Gastroesophageal sphincter (tissue), 4 donors: ENCODE measurements at regions not wholly inside any gene's neighbourhood (a gene's known extent, or its start where the extent isn't known, plus 50 kb on each side); places are given as distances from the start of the nearest gene placed in this dataset.

Source experiments
- ATAC-seq: fragments of 150-250 bp; one replicate; pipeline ENCODE4 v1.9.1; 2016; ENCODE audit warnings: mild to moderate bottlenecking, moderate library complexity
- H3K27ac ChIP-seq, 4 donors: fragments of 200-600 bp; sonication (generic) in 3 of 4; 1 replicate in 3 of 4; 2 replicates in 1 of 4; pipeline ENCODE4 v1.5.1; 2016 to 2019
- H3K27me3 ChIP-seq: fragments of 200-600 bp; sonication (generic); one replicate; pipeline ENCODE4 v1.5.1; 2019
- H3K36me3 ChIP-seq, 2 donors: fragments of 200-600 bp; sonication (generic); one replicate each; pipeline ENCODE4 v1.5.1; 2019; ENCODE audit warnings: control low read depth in 1 of 2
- H3K4me1 ChIP-seq, 3 donors: fragments of 200-600 bp; sonication (generic); 1 replicate in 2 of 3; 2 replicates in 1 of 3; pipeline ENCODE4 v1.5.1; 2016 to 2019; ENCODE audit warnings: control low read depth in 2 of 3
- H3K4me3 ChIP-seq, 2 donors: fragments of 200-600 bp; sonication (generic); one replicate each; pipeline ENCODE4 v1.5.1; 2019; ENCODE audit warnings: mild to moderate bottlenecking in 1 of 2, moderate library complexity in 1 of 2
- H3K9me3 ChIP-seq, 3 donors: fragments of 200-600 bp; sonication (generic); one replicate each; pipeline ENCODE4 v1.5.1; 2017 to 2019; ENCODE audit warnings: control low read depth in 2 of 3
- EP300 ChIP-seq: sonication (generic); formaldehyde crosslinking; IDR thresholded peaks from one replicate; pipeline ENCODE4 v1.6.1; 2017; ENCODE audit warnings: antibody characterized with exemption, mild to moderate bottlenecking
- POLR2A ChIP-seq, 2 donors: fragments of 450-650 bp; IDR thresholded peaks; one replicate each; pipeline ENCODE4 v1.6.1; 2017; ENCODE audit warnings: antibody characterized with exemption in 2 of 2, mild to moderate bottlenecking in 2 of 2, moderate library complexity in 1 of 2
- POLR2AphosphoS5 ChIP-seq: sonication (generic); formaldehyde crosslinking; IDR thresholded peaks from one replicate; pipeline ENCODE4 v1.6.1; 2017; ENCODE audit warnings: antibody characterized with exemption
- WGBS, 2 donors: methylation state at CpG; one replicate each; pipeline ENCODE4 v1.1.5; 2018; ENCODE audit warnings: low coverage in 1 of 2; 5-methylcytosine and 5-hydroxymethylcytosine counted together
- TF ChIP-seq, protein P1 (sequence below), 4 experiments: fragments of 200-600 bp in 2 of 4; fragments of 450-650 bp in 2 of 4; sonication (generic) in 1 of 4; IDR thresholded peaks; one replicate each; pipeline ENCODE4 v1.5.1; 2017 to 2019; ENCODE audit warnings: antibody characterized with exemption in 4 of 4, mild to moderate bottlenecking in 2 of 4, moderate library complexity in 2 of 4

DNA sequence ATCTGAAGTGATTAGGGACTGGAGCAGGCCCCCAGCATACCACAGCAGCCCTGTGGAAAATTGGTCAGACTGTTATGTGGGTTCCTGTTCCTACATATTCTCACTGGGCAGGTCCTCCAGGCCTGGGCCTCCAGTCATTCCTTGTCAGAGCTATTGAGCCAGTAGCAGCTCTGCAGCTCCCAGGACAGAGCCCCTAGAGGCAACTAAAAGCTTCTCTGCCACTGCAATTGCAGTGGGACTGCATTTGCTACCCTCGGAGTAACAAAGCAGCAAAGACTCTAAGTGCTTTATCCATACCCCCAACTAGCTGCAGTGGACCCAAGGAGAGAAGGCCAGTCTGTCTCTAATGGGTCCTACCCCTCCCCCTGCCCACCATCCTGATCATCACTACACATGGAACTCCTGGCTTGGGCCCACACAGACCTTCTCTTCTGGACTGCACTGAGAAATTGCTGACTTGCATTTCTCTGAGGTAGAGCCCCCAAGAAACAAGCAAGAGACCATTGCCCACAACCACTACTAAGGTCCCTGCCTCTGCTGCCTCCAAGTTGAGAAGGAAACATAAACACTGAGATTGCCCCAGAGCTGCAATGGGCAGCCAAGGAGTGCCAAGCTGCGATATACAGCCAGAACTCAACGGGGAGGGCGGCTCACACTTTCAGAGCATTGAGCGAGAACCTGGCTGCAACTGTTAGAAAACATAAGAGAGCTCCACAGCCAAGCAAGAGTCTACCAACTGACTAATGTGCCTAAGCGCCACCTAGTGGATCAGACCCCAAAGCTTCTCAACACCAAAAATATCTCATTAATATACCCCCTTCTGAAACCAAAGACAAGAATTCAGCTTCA, 738.7 kb upstream of the NDST4 start:
- no peak for ATAC-seq
- Histone ChIP-seq H3K27me3 (no peaks in the 10 kb centered on the region), H3K4me1 (no peaks in the 10 kb centered on the region), H3K36me3 (no peaks in the 10 kb centered on the region), H3K9me3 (no peaks in the 10 kb centered on the region), H3K4me3 (no peak overlapping the region), H3K27ac (no peak overlapping the region)
- WGBS, 2 donors, result 31 to 55% methylated on average over 5 of the region's 6 CpGs
- TF ChIP-seq, protein P1, sequence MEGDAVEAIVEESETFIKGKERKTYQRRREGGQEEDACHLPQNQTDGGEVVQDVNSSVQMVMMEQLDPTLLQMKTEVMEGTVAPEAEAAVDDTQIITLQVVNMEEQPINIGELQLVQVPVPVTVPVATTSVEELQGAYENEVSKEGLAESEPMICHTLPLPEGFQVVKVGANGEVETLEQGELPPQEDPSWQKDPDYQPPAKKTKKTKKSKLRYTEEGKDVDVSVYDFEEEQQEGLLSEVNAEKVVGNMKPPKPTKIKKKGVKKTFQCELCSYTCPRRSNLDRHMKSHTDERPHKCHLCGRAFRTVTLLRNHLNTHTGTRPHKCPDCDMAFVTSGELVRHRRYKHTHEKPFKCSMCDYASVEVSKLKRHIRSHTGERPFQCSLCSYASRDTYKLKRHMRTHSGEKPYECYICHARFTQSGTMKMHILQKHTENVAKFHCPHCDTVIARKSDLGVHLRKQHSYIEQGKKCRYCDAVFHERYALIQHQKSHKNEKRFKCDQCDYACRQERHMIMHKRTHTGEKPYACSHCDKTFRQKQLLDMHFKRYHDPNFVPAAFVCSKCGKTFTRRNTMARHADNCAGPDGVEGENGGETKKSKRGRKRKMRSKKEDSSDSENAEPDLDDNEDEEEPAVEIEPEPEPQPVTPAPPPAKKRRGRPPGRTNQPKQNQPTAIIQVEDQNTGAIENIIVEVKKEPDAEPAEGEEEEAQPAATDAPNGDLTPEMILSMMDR (IDR thresholded peaks at IDR 0.05), result no peak
- TF ChIP-seq EP300, result no peak
- TF ChIP-seq POLR2A (IDR thresholded peaks at IDR 0.05), result no peak
- TF ChIP-seq POLR2AphosphoS5, result no peak

DNA sequence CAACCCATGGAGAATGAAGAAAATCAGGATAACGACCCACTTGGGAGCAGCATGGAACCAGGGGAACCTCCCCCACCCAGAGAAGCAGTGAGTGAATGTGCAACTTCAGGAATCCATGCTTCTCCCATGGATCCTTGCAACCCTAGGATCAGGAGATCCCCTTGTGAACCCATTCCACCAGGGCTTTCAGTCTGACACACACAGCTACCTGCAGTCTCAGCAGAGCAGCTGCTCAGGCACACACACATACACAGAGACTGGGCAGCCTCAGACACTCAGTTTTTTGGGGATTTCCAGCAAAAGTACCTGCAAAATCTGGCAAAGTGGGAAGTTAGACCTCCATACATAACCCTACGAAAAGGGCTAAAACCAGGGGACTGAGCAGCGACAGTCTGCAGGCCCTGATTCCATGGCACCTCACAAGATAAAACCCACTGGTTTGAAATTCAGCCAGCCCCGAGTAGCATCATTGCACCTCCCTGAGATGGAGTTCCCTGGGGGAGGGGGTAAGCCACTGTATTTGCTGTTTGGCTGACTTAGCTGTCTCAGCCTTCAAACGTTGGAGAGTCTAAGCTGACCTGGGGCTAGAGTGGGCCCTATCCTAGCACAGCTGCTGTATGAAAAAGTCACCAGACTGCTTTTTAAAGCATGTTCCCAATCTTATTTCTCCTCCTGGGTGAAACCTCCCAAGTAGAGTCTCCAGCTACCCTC, 737.5 kb upstream of the NDST4 start:
- Histone ChIP-seq H3K9me3 (no peaks in the 10 kb centered on the region), H3K4me3 (no peak overlapping the region), H3K27ac (no peak overlapping the region), H3K27me3 (no peaks in the 10 kb centered on the region), H3K4me1 (no peaks in the 10 kb centered on the region), H3K36me3 (no peaks in the 10 kb centered on the region)
- WGBS, 2 donors, result 41 to 60% methylated on average over 2 of the region's 5 CpGs
- no peak for ATAC-seq
- TF ChIP-seq EP300 (no peak), POLR2AphosphoS5 (no peak), POLR2A (IDR thresholded peaks at IDR 0.05) (no peak)
- TF ChIP-seq, protein P1 (IDR thresholded peaks at IDR 0.05), result no peak

DNA sequence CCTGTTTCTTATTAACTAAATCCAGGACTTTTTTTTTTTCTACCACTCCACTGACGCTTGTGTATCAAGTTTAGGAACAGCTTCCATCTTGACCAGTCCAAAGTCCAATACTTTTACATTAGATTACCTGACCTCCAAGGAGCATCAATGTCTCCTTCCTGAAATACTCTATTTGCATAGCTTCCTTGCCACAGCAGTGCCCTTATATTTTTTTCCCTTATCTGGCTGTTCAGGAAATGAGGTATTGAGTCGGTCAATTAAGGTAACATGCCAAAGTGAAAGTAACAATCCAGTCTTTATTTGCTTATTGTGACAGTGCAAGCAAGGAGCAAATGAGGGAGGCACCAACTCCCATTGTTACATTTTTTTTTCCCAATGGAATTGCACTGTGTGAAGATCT, 730.8 kb upstream of the NDST4 start:
- TF ChIP-seq POLR2A (IDR thresholded peaks at IDR 0.05) (no peak), EP300 (no peak), POLR2AphosphoS5 (no peak)
- TF ChIP-seq, protein P1 (IDR thresholded peaks at IDR 0.05), result no peak
- no peak for ATAC-seq
- Histone ChIP-seq H3K9me3 (peaks cover 0 to 10% (median 0%) of the 10 kb centered on the region in 3 donors), H3K27ac (no peak overlapping the region), H3K4me3 (no peak overlapping the region), H3K4me1 (no peaks in the 10 kb centered on the region), H3K27me3 (no peaks in the 10 kb centered on the region), H3K36me3 (no peaks in the 10 kb centered on the region)
- WGBS, 2 donors, result 83 to 100% methylated on average over 1 to 2 of the region's 2 CpGs

DNA sequence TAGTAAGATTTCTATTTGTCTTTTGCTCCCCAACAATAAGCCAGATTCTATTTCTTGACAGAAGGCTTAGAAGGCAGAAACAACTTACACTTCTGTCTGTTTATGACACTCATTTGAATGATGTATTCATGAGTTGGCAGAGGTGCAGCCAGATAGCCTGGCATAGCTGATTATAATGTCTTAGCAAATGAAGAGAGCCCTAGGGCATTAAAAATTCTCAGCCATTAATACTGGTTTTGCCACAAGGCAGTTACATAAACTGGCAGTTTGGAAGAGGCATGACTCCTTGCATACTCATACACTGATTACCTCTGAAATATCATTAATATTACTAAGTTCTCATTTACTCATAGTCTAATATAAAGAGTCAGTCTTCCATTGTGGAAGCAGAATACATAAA, 728.5 kb upstream of the NDST4 start:
- no peaks in the 10 kb centered on the region for H3K27me3 ChIP-seq
- H3K4me3 ChIP-seq, result no peak overlapping the region
- no peaks in the 10 kb centered on the region for H3K36me3 ChIP-seq
- ATAC-seq, result no peak
- no peaks in the 10 kb centered on the region for H3K4me1 ChIP-seq
- TF ChIP-seq POLR2A (IDR thresholded peaks at IDR 0.05) (no peak), POLR2AphosphoS5 (no peak), EP300 (no peak)
- TF ChIP-seq, protein P1 (IDR thresholded peaks at IDR 0.05), result no peak
- no peak overlapping the region for H3K27ac ChIP-seq
- H3K9me3 ChIP-seq, result peaks cover 0 to 24% (median 0%) of the 10 kb centered on the region in 3 donors
